Tibial nerve (tissue), 4 donors: ENCODE measurements at regions not wholly inside any gene's neighbourhood (a gene's known extent, or its start where the extent isn't known, plus 50 kb on each side); places are given as distances from the start of the nearest gene placed in this dataset.

Source experiments
- EP300 ChIP-seq, 2 donors: sonication (generic); formaldehyde crosslinking; IDR thresholded peaks; one replicate each; pipeline ENCODE4 v1.6.1; 2017; ENCODE audit warnings: antibody characterized with exemption in 2 of 2, mild to moderate bottlenecking in 1 of 2
- POLR2A ChIP-seq, 2 donors: fragments of 450-650 bp; IDR thresholded peaks; one replicate each; pipeline ENCODE4 v1.6.1; 2017; ENCODE audit warnings: antibody characterized with exemption in 2 of 2, mild to moderate bottlenecking in 2 of 2, moderate library complexity in 2 of 2
- TF ChIP-seq, protein P1 (sequence below), 5 experiments: fragments of 200-600 bp in 3 of 5; fragments of 450-650 bp in 2 of 5; sonication (generic) in 3 of 5; IDR thresholded peaks; one replicate each; pipeline ENCODE4 v1.5.1; 2016 to 2019; ENCODE audit warnings: antibody characterized with exemption in 5 of 5, mild to moderate bottlenecking in 3 of 5, moderate library complexity in 2 of 5

DNA sequence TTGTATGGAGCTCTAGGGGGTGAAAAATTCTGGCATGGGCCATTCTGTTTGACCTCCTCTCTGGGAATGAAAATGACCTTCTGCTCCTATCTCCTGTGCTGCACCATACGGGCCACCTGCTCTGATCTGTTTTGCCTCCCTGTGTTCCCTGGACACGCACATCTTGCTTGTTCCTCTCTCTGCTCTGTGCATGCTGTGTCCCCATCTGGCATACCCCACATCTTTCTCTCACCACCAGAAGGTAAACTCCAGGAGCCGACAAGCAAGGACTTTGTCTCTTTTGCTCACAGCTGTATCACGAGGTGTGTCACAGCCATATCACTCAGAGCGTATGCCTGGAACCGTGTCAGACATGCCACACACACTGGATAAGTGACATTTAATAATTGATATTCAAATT is 208.4 kb upstream of the DTNBP1 start:
- TF ChIP-seq, protein P1, sequence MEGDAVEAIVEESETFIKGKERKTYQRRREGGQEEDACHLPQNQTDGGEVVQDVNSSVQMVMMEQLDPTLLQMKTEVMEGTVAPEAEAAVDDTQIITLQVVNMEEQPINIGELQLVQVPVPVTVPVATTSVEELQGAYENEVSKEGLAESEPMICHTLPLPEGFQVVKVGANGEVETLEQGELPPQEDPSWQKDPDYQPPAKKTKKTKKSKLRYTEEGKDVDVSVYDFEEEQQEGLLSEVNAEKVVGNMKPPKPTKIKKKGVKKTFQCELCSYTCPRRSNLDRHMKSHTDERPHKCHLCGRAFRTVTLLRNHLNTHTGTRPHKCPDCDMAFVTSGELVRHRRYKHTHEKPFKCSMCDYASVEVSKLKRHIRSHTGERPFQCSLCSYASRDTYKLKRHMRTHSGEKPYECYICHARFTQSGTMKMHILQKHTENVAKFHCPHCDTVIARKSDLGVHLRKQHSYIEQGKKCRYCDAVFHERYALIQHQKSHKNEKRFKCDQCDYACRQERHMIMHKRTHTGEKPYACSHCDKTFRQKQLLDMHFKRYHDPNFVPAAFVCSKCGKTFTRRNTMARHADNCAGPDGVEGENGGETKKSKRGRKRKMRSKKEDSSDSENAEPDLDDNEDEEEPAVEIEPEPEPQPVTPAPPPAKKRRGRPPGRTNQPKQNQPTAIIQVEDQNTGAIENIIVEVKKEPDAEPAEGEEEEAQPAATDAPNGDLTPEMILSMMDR (IDR thresholded peaks at IDR 0.05): no peak
- TF ChIP-seq POLR2A (IDR thresholded peaks at IDR 0.05) (no peak), EP300 (IDR thresholded peaks at IDR 0.05) (no peak)
